GM19023 (cell line): ENCODE measurements at regions not wholly inside any gene's neighbourhood (a gene's known extent, or its start where the extent isn't known, plus 50 kb on each side); places are given as distances from the start of the nearest gene placed in this dataset.
"Not testable (repeated sequence)": the region's sequence is repeated elsewhere in the genome, so short reads cannot be mapped to it uniquely, and the experiment has no call there.

Source experiments
- ATAC-seq: cut with Tn5 transposase; IDR thresholded peaks from one replicate; pipeline ENCODE4 v1.9.1; 2021; ENCODE audit warnings: mild to moderate bottlenecking, moderate library complexity; ENCODE audit not compliant: unreplicated experiment

DNA sequence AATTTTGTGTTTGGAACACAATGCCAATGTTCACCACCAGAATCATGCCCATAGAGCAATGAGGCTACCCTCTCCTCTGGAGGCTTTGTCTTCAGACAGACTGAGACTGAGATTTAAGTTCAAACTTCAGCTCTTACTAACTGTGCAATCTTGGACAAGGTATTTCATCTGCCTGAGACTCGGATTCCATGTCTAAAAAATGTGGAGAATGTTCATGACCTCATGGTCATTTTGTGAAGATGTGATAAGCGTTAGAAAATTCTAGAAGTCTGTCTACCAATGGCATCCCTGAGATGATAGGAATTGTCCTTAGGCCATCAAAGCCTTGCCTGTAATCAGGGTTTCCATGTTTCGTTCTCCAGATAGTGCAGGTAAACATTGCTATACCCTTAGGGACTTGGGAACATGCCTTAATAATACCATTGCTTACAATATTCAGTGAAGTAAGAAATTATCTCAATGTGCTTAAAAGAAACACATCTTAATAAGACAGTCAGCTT, 388.2 kb upstream of the MAF start:
- ATAC-seq = no peak

DNA sequence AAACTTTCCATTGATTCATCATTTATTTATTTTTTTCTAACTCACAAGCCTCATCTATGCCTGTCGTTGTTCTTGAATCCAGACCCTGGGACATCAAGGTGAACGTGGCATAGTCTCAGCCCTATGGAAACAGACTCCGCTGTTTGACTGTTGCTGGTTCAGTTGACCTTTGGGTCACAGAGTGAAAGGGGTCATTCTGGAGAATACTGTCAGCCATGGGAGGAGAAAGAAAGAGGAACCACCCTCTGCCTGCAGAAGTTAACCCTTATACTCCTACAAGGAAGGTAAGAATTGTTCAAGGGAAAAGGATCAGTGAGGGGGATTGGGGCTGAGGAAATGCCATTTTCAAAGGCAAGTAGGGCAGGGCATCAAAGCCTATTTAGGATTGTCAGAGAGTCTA, 387.6 kb upstream of the MAF start:
- no peak for ATAC-seq

DNA sequence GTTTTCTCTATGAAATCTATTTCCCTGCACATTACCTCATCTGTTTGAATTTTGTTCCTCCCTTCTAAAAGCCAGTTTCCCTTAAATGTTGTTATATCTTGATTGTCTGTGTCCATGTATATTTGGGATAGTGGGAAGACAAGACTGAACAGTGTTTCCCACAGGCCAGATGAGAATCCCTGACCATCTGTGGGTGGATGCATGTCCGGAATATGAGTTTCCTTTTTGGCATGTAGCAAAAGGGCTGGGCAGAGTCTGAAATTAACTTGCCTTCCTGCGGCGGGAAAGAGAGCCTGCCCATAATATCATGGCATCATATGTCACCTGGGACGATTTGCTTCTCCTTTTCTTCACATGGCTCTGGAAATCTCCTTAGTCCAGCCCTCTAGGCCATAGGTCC, 385.8 kb upstream of the MAF start:
- ATAC-seq = no peak

- no peak for ATAC-seq
Measured at GRCh38 chr16:79985606-79986005, 385.1 kb upstream of the MAF start.

GRCh38 chr16:79984149-79984548, 383.6 kb upstream of the MAF start:
- not testable (repeated sequence) for ATAC-seq

- ATAC-seq = no peak
Measured at GRCh38 chr16:79982862-79983261, 382.3 kb upstream of the MAF start.

GRCh38 chr16:79982361-79982760, 381.8 kb upstream of the MAF start:
- no peak for ATAC-seq

GRCh38 chr16:79981814-79982213, 381.3 kb upstream of the MAF start:
- no peak for ATAC-seq

GRCh38 chr16:79980650-79981521, 380.3 kb upstream of the MAF start:
- ATAC-seq = no peak

DNA sequence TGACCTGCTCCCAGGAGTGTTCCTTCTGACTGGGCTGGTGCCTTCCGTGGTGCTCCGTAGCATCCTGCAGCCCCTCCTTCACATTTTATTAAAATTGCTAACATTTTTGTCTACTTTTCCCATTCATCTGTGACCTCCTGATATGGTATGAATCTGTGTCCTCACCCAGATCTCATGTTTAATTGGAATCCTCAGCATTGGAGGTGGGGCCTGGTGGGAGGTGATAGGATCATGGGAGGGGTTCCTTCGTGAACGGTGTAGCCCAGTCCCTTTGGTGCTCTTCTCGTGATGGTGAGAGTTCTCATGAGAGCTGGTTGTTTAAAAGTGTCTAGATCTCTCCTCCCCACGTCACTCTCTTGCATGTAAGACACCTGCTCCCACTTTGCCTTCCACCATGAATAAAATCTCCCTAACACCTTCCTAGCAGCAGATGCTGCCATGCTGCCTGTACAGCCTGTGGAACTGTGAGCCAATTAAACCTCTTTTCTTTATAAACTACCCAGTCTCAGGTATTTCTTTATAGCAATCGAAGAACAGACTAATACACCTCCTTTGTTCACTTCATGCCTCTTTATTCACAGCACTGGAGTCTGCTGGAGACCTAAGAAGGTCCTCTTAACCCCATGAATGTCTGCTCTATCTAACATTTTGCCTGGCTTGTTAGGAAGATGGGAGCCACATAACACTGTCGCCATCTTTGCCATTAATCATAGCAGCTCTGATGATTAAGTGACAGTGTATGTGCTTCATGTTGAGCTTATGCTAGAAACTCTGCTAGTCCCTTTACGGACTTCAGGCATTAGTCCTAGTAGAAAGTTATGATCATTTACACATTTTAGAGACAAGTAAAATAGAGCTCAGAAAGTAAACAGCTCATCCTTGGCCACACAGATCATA, 377.7 kb upstream of the MAF start:
- no peak for ATAC-seq

- no peak for ATAC-seq
Measured at GRCh38 chr16:79973320-79973719, 372.8 kb upstream of the MAF start.

- no peak for ATAC-seq
Measured at GRCh38 chr16:79972053-79972704, 371.6 kb upstream of the MAF start.

GRCh38 chr16:79971237-79971572, 370.7 kb upstream of the MAF start:
- no peak for ATAC-seq

DNA sequence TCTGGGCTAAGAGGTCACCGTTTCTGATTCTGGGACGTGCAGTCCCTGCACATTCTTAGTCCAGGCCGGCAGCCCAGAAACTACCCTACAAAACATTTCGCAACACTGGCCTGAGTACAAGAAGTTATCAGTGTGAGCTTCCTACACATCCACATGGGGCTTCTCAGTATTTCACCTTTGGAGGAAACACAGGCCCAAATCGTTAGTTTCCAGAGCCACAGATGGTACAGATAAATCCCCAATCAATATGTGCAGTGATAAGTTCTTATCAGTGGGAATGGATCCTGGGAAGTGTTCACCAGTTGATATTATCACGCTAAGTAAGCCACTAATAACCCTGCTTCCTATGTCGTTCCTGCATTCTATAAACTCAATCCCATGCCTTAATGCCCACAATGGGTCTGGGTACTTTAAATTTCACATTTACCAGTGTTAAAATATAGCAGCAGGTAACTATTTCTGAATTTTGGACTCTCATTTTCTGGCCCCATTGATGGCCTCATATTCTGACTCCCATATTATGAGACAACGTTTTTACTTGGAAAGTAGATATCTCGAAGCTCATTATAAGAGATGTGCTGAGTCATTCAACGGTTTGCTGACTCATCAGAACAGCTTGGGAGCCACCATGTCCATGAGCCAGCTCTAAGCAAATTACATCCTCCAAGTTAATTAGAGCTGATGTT, 370.2 kb upstream of the MAF start:
- ATAC-seq = no peak

GRCh38 chr16:79970087-79970486, 369.6 kb upstream of the MAF start:
- ATAC-seq = no peak

- no peak for ATAC-seq
Measured at GRCh38 chr16:79969458-79969857, 368.9 kb upstream of the MAF start.

- no peak for ATAC-seq
Measured at GRCh38 chr16:79966226-79966625, 365.7 kb upstream of the MAF start.

DNA sequence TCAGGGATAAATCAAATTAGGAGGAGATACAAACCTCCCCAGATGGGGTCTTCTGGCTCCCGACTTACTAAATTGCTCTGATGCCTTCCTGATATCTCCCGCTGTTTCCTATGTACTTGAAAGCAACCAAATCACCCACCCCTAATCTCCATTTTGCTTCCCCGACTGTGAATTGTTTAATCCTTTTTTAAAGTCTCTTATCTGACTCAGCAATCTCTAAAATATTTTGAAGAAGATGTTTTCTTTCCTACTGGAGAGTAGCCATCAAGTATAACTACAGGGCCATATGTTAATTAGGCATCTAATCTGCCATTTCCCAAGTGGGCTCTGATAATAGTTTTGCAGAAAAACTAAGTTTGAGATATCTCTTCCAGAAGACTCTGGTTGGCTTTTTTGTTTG, 365.2 kb upstream of the MAF start:
- no peak for ATAC-seq

DNA sequence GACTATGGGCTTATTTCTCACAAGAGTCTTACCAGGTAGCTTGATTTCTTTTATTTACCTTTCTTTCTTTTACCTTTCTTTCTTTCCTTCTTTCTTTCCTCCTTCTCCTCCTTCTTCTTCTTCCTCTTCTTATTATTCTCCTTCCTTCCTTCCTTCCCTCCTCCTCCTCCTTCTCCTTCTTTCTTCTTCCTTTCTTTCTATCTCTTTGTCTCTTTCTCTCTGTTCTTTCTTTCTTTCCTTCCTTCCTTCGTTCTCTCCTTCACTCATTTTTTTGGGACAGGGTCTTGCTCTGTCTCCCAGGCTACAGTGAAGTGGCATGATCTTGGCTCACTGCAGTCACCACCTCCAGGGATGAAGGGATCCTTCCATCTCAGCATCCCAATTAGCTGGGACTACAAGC, 363.6 kb upstream of the MAF start:
- ATAC-seq = no peak

DNA sequence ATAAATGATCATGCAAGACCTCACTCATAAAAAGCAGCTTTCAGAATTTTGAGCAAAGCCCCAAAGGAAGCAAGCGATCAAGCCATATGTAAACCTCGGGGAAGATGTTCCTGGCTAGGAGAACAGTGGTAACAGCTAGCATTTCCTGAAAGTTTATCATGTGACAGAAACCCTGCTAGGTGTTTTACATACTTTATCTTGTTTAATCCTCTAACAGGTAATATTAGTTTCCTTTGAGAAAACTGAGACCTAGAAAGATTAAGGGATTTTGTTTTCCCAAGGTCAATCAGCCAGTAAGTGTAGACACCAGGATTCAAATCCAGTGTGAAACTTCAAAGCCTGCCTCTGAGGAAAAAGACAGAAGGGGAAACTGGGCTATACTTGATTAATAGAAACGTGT, 362.4 kb upstream of the MAF start:
- ATAC-seq = no peak

DNA sequence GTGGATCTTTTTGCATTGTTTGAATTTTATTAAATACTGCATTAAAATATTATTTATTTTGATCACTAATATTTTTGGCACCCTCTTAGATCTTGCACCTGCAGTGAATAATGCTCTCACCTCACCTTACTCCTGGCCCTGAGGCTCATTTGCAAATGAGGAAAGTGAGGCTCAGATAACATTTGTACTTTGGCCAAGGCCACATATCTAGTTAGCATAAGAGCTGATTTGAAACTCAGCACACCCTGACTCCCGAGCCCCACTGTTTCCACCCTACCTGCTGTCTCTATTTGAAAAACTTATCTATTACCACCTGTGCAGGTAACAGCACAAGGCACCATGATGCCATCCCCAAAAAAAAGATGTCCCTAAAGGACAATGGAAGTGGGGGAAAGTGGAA, 358.7 kb upstream of the MAF start:
- no peak for ATAC-seq
